GM21717 (cell line): ENCODE measurements at regions not wholly inside any gene's neighbourhood (a gene's known extent, or its start where the extent isn't known, plus 50 kb on each side); places are given as distances from the start of the nearest gene placed in this dataset.
"Not testable (repeated sequence)": the region's sequence is repeated elsewhere in the genome, so short reads cannot be mapped to it uniquely, and the experiment has no call there.

Source experiments
- ATAC-seq: cut with Tn5 transposase; IDR thresholded peaks from one replicate; pipeline ENCODE4 v1.9.1; 2021; ENCODE audit warnings: mild to moderate bottlenecking, moderate library complexity; ENCODE audit not compliant: unreplicated experiment

DNA sequence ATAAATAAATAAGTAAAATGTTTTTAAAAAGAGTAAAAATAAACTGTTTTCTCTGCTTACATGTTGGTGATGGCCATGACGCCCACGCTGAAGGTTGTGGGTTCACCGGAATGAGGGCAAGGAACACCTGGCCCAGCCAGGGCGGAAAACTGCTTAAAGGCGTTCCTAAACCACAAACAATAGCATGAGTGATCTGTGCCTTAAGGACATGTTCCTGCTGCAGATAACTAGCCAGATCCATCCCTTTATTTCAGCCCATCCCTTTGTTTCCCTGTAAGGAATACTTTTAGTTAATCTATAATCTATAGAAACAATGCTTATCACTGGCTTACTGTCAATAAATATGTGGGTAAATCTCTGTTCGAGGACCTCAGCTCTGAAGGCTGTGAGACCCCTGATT is 63.3 kb upstream of the CEP78 start:
- not testable (repeated sequence) for ATAC-seq

DNA sequence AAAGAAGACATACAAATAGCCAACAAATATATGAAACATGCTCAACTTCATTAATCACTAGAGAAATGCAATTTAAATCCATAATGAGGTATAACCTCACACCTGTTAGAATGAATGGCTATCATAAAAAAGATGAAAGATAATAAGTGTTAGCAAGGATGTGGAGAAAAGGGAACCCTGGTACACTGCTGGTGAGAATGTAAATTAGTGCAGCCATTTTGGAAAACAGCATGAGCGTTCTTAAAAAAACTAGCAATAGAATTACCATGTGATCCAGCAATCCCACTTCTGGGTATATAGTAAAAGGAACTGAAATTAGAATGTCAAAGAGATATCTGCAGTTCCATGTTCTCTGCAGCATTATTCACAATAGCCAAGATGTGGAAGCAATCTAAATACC is 64.2 kb upstream of the CEP78 start:
- ATAC-seq, result no peak

DNA sequence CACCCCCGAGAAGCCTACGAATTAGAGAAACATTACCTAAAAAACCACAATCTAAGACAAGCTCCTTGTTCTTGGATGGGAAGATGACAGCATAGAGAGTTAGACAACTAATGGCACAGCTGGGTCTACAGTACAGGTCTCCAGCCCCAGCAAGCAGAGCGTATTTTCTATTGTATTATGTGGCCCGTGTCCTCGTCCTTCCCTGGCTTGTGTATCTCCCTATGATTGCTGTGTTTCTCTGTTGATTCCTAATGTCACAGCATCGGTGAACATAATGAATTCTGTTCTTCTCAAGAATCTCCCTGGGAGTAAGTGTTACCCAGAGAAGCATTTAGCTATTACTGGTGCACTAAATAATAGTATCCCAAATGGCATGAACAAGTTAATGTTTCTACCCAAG is 66.8 kb upstream of the CEP78 start:
- no peak for ATAC-seq

DNA sequence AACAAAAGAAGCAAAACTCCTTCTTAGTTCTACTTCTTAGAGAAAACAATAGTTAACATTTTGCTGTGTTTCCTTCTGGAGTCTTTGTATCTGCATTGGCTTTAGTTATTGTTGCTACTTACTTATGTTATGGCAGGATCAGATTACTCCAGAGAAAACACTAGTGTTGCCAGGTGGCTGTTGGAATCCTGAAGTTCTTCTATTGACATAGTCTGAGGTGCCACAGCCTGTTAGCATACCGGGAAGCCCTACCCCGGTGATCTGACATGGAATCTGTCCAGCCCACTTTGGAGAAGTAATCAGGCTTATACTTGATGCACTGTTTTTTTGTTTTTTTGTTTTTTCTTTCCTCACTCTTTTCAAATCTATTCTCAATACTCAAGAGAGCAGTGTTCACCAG is 68.5 kb upstream of the CEP78 start:
- ATAC-seq, result no peak

DNA sequence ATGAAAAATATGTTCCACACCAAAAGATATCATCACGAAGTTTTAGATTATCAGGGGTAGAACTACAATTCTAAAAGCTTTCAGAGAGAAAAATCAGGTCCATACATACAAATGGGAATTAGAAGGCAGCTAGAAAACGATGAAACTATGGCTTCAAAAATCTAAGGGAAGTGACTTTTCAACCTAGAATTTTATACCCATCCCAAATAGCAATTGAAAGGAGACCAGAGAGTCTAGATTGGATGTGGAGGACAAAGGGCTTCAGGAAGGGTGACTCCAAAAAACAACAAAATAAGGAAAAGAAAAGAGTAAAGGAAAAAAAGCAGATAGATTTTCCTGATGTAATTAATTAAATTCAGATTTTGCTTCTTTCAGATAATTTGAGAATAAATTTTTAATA is 72.0 kb upstream of the CEP78 start:
- ATAC-seq, result no peak

DNA sequence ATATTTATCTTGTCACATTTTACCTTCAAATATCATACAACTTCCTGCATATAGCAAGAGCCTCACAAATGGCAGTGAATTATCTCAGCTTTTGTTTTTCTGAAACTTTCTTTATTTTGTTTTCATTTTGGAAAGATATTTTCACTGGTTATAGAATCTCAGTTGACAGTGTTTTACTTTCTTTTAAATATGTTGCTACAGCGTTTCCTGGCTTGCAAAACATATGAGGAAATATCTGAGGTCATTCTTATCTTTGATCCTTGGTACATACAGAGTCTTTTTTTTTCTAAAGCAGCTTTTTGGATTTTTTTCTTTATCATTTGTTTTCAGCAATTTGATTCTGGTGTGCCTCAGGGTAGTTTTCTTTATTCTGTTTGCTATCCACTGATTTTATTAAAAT is 77.6 kb upstream of the CEP78 start:
- ATAC-seq, result no peak

DNA sequence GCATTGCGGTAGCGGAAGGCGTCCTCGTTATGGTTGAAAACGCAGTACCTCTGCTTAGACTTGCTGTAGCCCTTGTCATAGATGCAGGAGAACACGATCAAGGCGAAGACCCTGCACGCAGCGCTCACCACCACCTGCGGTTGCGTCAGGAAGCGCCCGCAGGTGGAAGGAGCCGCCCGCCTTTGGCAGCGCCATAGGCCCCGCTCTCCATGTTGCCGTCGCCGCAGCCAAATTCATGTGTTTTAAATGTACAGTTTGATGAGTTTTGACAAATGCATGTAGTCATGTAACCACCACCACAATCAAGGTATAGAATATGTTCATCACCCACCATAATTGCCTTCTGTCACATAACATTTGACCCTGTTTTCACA is 84.9 kb upstream of the CEP78 start:
- ATAC-seq, result no peak

DNA sequence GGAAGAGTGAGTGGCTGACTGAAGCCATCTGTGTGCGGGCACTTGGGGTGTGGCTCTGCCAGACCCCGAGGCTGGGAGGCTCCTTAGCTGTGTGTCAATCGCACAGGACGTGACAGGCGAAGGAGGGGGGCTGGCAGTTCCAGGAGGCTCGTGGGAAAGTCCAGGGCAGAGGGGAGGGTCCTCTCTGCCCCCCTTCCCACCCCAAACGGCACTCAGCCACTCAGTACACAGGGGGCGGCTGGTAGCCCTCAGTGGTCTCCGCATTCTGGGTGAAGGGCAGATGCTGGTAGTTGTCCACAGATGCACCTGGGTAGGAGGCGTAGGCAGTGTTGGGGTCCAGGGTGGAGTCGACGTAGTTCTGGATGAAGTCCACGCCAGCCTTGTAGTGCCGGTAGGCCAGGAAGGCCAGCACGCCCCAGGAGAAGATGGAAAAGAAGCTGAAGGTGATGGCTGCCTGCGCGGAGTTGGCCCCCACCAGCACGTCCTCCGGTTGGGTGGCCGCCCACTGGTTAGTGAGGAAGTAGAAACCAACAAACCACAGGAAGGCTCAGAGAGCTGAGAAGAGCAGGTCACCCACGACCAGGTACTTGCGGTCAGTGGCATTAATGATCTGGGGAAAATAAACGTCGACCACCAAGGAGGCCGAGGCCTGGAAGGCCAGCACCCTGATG is 85.4 kb upstream of the CEP78 start:
- no peak for ATAC-seq

DNA sequence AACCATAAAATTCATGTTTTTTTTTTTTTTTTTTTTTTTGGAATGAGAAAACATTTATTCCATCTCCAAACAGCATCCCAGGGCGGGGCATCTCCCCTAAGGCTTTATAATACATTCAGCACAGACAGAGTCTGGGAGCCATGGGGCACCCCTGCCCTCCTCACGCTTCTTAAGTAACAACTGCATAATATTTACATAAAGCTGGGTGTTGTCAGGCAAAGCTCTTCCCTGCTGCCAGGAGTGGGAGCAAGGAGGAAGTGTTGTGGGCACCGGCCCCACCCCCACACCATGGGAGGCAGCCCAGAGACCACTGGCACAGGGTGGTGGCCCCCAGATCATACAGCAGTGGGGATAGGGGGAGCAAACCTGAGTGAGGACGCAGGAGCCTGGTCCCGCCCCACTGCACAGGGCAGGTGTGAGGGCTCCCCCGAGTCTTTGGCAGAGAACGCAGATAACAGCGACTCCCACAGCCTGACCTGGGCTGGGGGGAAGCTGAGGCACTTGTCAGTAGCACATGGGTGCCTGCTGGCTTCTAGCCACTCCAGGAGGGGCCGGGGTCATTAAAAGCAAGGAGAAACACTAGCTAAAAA is 86.1 kb upstream of the CEP78 start:
- ATAC-seq, result no peak

DNA sequence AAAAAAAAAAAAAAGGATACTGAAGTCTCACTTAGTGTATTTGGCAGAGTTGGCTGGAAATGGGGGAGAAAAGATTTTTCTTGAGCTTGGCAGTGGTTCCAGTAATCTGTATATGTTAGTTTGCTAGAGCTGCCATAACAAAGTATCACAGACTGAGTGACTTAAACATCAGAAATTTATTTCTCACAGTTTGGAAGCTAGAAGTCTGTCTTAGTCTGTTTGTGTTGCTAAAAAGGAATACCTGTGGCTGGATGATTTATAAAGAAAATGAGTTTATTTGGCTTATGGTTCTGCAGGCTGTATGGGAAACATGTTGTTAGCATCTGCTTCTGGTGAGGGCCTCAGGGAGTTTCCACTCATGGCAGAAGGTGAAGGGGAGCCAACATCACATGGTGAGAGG is 89.6 kb upstream of the CEP78 start:
- no peak for ATAC-seq

DNA sequence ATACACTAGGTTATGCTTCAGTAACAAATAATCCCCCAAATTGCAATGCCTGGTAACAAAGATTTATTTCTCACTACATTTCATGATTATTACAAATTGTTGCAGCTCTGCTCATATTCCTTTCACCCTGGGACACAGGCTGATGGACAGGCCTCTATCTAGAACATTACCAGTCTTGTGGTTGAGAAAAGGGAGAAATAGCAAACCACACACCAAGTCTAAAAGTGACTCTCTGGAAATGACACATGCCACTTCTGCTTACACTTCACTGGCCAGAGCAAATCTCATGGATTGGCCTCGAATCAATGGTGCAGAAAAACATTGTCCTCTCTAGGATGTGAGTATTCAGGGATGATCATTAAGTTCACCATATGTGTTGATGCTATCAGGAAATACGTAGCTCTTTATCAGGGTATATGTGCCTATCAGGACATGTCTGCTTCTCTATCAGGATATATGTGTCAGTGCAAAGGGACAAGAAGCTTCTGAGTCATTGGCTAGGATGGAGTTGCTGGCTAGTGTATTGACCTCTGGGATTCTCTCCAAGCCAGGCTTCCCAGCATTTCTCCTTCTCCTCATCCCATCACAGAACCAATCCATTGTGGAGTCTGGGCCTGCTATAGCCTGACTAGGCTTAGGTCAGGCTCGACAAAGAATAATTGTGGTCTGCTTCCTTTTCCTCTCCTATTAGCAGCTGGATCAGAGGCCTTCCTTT is 91.1 kb upstream of the CEP78 start:
- no peak for ATAC-seq

DNA sequence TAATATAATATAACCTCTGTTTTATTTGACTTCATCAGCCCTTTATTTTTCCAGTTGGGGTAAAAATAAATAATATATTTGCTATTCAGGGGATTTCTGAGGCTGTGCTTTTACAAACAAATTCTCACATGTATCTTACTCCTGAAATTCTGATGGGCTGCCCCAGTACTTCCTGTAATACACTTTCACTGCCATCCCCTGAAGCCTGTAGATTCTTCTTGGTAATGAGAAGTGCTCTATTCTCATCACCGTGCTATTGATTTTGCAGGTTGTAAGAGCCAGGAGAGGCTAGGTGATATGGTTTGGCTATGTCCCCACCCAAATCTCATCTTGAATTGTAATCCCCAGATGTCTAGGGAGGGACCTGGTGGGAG is 91.9 kb upstream of the CEP78 start:
- no peak for ATAC-seq

DNA sequence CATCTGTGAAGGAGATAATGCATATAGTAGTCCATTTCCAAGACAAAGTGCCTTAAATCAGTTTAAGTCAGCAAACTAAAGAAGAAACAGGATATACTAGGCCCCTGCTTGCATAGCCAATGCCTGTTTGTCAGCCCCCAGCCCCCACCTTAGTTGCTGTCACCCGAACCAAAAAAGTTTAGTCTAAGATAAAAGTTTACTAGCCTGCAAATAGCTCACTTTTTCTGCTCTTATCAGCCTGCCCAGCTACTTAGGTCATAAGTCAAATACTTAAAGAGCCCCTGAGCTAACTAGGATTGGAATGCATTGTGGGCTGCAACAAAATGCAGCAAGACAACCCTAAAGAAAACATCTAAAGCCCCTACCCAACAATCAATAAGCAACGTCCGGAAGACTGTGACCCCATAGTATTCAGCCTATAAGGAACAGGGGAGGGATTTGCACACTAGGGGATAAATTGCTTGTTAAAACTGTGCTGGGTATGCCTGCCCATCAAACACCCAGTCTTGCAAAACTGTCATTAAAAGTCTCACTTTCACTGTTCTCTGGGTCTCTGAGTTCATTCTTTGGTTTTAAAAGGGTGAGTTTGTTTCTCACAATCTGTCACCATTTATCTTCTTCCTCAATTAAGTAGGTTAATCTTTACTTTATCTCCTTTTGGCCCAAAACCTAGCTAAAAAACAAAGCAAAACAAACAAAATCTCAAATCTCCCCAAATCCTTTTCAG is 92.4 kb upstream of the CEP78 start:
- no peak for ATAC-seq

DNA sequence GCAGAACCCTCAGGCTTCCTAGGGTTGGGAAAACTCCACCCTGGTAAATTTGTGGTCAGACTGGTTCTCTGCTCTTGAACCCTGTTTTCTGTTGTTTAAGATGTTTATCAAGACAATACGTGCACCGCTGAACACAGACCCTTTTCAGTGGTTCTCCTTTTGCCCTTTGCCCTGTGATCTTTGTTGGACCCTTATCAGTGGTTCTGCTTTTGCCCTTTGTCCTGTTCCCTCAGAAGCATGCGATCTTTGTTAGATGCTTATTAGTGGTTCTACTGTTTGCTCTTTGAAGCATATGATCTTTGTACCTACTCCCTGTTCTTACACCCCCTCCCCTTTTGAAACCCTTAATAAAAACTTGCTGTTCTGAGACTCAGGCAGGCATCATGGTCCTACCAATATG is 93.6 kb upstream of the CEP78 start:
- not testable (repeated sequence) for ATAC-seq

DNA sequence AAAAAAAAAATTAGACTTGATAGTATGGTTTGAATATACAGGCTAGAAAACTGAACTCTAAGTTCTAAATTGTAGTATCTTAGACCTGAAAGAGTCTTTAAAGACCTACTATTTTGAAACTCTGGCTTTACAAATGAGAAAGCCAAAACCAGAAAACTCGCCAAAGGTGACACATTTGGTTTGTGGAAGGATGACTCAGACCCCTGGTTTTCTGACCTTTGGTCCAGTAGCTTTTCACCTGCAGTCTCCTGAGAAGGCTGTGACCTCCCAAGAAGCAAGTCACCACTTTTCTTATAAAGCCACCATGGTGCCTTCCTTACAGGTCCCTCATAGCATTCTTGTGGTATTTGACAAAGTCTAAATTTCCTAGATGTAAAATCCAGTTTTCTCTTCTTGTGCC is 102.1 kb upstream of the CEP78 start:
- ATAC-seq, result no peak

DNA sequence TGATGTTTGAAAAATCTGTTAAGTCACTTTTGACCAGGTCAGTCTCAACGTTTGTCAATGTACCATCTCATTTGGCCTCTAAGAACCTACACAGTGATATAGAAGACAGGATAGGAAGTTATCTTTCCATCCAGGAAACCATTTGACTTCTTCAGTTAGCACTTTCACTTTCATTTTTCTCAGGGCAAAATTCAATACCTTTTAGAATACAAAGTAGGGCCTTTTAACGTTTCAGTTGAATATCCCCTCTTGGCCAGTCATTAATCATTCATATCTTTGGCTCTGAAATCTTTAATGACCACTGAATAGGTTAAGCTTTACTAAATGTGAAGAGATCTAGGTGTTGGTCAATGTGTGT is 101.1 kb upstream of the GNAQ start:
- no peak for ATAC-seq

DNA sequence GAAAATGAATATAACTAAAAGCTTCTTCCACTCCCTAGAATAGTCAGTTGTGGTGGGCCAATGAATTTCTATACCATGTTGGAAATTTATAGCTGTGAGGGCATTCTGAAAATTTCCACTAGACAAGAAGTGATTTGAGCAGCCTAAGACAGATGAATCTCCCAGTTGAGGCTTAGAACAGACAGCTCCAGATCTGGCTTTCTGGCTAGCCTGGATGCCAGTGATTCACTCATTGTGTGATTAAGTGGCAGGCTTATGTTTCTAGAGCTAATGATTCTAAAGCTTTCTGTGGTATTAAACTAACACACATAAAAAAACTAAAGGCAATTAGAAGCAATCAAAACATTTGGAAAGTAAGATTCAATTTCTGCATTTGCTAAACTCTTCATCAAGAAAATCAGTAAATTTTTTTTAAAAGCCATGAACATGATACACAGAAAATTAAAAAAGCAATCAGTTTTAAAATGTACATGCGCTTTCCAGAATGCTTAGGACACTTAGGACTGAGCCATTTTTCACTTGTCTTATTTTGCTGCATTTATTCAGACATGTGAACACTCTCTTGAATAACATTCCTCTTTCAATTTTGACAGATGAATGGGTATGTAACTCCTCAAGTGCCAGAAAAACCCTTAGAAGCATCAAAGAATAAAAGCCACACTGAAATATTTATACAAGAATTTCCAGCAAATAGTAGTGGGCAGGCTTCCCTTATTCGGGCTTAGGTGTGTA is 100.5 kb upstream of the GNAQ start:
- no peak for ATAC-seq

DNA sequence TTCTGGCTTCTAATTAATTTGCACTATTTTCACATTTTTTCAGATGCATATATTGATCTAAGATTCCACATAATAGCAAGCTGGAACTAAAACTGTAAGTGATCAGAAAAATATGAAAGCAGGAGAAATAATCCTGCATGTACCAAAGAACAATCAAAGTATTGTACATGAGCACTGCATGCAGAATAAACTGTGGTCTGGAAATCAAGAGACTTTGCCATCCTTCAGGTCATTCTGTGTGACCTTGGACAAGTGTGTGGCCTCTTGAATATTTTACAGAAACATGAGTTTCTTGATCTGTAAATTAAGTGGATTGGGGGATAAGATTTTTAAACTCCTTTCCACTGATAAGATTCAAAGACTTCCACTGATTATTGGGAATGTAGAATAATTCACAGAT is 99.2 kb upstream of the GNAQ start:
- no peak for ATAC-seq

DNA sequence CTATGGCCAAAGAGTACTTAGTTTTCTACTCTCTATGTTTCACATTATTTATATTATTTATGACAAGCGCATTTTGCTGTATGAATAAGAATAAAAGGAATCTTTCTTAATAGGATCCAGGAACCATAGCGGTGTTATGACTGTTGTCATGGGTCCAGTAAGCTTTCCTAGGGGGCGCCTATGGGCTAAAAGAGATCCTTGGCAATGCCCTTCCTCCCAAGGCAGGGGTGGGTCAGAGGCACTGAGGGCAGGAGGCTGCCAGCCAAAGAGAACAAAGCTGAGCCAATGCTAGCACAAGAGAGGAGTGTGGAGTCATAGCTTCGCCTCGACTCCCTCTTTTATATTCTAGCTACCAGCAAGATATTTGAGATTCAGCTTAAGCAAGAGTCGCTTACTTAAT is 98.4 kb upstream of the GNAQ start:
- no peak for ATAC-seq

DNA sequence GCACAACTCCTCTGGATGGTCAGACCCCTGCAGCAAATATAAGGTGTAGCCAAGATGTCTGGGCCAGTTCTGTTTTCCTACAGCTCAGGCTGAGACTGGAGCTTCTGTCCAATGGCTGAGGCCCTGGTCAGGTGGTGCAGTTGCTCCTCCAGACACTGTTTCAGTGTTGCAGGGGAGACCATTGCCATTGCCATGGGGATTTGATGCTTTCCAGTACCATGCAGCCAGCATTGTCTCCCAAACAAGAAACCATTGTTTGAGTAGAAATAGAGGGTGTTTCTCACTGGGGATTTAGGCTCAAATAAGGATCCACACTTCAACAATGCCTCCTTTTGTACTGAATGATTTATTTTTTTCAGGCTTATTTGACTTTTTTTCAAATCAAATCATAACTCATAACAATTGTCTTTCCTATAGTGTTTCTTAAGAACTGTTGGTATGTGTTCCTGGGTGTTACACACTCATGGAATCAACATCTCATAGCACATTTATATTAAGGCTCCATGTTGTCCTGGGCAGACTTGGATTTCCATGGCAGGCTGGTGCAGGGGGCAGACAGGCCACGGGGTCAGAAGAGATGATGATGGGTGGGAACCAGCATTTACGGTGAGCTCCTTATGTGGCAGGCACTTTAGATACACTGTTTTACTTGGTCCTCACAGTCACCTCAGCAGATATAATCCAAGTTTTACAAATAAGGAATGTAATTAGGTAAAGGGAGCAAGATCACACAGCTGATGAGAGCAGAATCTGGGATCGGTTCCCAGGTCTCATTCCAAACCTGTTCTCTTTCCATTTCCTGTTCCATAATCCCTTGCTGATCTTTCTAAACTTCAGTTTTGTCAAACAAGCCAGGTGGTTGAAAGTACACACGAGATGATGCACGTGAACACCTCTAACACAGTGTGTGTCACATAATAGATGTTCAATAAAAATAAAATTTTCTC is 95.9 kb upstream of the GNAQ start:
- ATAC-seq, result no peak
